Ovary (tissue), 7 donors: ENCODE measurements at regions not wholly inside any gene's neighbourhood (a gene's known extent, or its start where the extent isn't known, plus 50 kb on each side); places are given as distances from the start of the nearest gene placed in this dataset.

Experiments used
- DNase-seq, 5 donors: peaks; one replicate each; pipeline ENCODE4 v3.0.0-alpha.2; 2019 to 2020
- H3K27ac ChIP-seq, 2 donors: fragments of 200-600 bp; one replicate each; pipeline versions ENCODE4 v1.5.1 to v1.8.0; 2019 to 2022
- H3K27me3 ChIP-seq: fragments of 200-600 bp; one replicate; pipeline ENCODE4 v1.8.0; 2022
- H3K36me3 ChIP-seq: fragments of 200-600 bp; sonication (generic); one replicate; pipeline ENCODE4 v1.5.1; 2019
- H3K4me1 ChIP-seq: one replicate; pipeline ENCODE4 v1.8.1; 2013; ENCODE audit warnings: mild to moderate bottlenecking, moderate library complexity; ENCODE audit not compliant: insufficient read depth
- H3K4me3 ChIP-seq: fragments of 200-600 bp; sonication (generic); one replicate; pipeline ENCODE4 v1.5.1; 2017
- H3K9me3 ChIP-seq, 2 donors: fragments of 200-600 bp in 1 of 2; sonication (generic) in 1 of 2; one replicate each; pipeline versions ENCODE4 v1.5.1 to v1.8.1; 2013 to 2019; ENCODE audit warnings: mild to moderate bottlenecking in 1 of 2, moderate library complexity in 1 of 2
- EP300 ChIP-seq: sonication (generic); formaldehyde crosslinking; IDR thresholded peaks from one replicate; pipeline ENCODE4 v1.6.1; 2017; ENCODE audit warnings: antibody characterized with exemption
- POLR2A ChIP-seq: fragments of 450-650 bp; IDR thresholded peaks from one replicate; pipeline ENCODE4 v1.6.1; 2017; ENCODE audit warnings: antibody characterized with exemption, mild to moderate bottlenecking, moderate library complexity
- WGBS, 3 donors: extraction: QIAGEN DNeasy Blood & Tissue Kit in 1 of 3; methylation state at CpG; one replicate each; pipeline versions ENCODE4 v1.1.5 to v1.1.7; 2013 to 2017; 5-methylcytosine and 5-hydroxymethylcytosine counted together
- intact Hi-C, 4 donors: fragments of 100-400 bp; cut with DNase I; formaldehyde crosslinking; loops; one replicate each; pipeline versions ENCODE4 v1.11.0 to v1.15.1; 2022 to 2023
- TF ChIP-seq, protein P1 (sequence below), 3 donors: fragments of 450-650 bp in 2 of 3; fragments of 200-600 bp in 1 of 3; IDR thresholded peaks; one replicate each; pipeline versions ENCODE4 v1.5.1 to v1.8.0; 2016 to 2022; ENCODE audit warnings: antibody characterized with exemption in 3 of 3, mild to moderate bottlenecking in 1 of 3
- donor health status: DM: no; HTN: no; CAD: no; lungs with moderate emphysema.
- donor health status: DM: no; HTN: no; CAD: no.
- donor health status: Bipolar disorder and iron deficiency.
- donor health status: DM: no; HTN: no; CAD: no.
- donor health status: DM: yes; HTN: yes; CAD: no.

DNA sequence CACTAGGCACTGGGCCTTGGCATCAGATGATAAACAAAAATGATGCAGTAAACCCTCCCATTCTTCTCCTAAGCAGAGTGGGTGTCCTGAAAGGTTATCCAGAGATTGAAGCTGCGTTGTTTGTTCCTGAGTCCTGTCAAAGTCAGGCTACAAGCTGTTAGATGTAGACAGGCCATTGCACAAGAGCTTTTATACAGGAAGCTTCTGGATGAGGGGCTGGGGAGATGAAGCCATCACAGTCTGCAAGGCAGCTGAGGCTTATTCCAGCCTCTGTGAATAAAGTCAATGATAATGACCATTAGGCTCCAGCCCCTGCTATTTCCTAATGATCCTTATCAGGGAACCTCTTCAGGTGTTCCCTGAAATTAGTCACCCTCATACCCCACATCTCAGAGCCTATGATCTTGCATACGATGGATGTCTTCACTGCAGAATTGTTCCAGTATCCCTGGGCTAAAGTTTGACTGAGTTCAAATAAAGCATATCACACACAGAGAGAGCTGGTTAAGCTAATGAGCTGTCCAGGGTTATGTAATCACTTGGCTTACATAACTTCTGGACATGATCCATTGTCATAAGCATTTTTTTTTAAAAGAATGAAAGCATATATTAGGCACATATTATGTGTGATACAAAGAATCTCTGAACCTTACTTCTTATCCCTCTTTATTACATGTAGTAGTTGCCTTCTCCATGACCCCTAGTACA lies 337.1 kb upstream of the OR4E1 start:
- H3K9me3 ChIP-seq, result no peaks in the 10 kb centered on the region
- DNase-seq, result no peak
- no peaks in the 10 kb centered on the region for H3K27me3 ChIP-seq
- no peak overlapping the region for H3K27ac ChIP-seq
- no peak overlapping the region for H3K4me3 ChIP-seq
- intact Hi-C loops, result loop anchor here in 1 of 4 donors (5.0 kb wide), 1 partner anchor 97 kb away; no protein-coding TSS in a partner anchor
- H3K4me1 ChIP-seq, result no peaks in the 10 kb centered on the region
- H3K36me3 ChIP-seq, result no peaks in the 10 kb centered on the region
- no peak for TF ChIP-seq POLR2A
- WGBS, 3 donors, result 68 to 69% (median 68%) methylated on average over 2 of the region's 2 CpGs

DNA sequence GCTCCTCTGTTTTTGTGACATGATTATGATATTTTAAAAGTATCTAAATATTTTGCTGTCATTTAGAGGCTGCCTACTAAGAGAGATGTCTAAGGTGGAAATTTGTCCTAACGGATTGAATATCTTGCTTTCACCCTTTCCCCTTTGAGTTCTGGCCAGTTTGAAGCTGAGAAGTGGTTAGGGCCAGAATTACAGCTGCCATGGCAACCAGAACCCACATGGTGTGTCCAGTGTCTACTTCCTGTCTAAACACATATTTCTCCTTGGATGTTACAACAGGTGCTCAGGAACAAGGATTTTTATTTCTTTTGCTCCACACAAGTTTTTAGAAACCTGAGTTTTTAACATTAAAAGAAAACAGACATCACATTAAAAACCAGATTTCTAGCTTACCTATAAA lies 335.1 kb upstream of the OR4E1 start:
- DNase-seq, result no peak
- no peak overlapping the region for H3K27ac ChIP-seq
- intact Hi-C loops, result no loop called here
- H3K4me3 ChIP-seq, result no peak overlapping the region
- TF ChIP-seq, protein P1, sequence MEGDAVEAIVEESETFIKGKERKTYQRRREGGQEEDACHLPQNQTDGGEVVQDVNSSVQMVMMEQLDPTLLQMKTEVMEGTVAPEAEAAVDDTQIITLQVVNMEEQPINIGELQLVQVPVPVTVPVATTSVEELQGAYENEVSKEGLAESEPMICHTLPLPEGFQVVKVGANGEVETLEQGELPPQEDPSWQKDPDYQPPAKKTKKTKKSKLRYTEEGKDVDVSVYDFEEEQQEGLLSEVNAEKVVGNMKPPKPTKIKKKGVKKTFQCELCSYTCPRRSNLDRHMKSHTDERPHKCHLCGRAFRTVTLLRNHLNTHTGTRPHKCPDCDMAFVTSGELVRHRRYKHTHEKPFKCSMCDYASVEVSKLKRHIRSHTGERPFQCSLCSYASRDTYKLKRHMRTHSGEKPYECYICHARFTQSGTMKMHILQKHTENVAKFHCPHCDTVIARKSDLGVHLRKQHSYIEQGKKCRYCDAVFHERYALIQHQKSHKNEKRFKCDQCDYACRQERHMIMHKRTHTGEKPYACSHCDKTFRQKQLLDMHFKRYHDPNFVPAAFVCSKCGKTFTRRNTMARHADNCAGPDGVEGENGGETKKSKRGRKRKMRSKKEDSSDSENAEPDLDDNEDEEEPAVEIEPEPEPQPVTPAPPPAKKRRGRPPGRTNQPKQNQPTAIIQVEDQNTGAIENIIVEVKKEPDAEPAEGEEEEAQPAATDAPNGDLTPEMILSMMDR (IDR thresholded peaks at IDR 0.05), result no peak
- WGBS, 3 donors, result 29 to 40% (median 31%) methylated on average over 1 of the region's 1 CpG
- no peaks in the 10 kb centered on the region for H3K36me3 ChIP-seq
- H3K9me3 ChIP-seq, result no peaks in the 10 kb centered on the region
- no peaks in the 10 kb centered on the region for H3K4me1 ChIP-seq
- H3K27me3 ChIP-seq, result no peaks in the 10 kb centered on the region

DNA sequence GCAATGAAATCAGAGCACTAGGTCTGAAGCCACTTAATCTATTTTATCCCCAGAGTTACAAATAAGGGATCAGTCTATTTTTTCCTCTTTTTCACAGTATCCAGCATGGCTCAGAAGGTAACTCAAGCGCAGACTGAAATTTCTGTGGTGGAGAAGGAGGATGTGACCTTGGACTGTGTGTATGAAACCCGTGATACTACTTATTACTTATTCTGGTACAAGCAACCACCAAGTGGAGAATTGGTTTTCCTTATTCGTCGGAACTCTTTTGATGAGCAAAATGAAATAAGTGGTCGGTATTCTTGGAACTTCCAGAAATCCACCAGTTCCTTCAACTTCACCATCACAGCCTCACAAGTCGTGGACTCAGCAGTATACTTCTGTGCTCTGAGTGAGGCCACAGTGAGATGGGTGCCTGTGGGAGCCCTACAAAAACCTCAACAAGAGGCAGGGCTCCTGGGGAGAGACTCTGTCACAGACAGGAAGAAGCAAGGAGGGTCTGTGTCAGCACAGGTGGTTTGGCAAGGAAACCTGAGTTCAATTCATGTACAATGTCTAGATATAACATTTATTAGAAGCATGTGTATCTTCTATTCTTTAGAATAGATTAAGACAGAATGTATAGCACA lies 334.3 kb upstream of the OR4E1 start:
- no peak overlapping the region for H3K4me3 ChIP-seq
- WGBS, 3 donors, result 83 to 89% (median 87%) methylated on average over 6 of the region's 6 CpGs
- H3K4me1 ChIP-seq, result no peaks in the 10 kb centered on the region
- H3K9me3 ChIP-seq, result no peaks in the 10 kb centered on the region
- no peak for DNase-seq
- TF ChIP-seq, protein P1 (IDR thresholded peaks at IDR 0.05), result no peak
- TF ChIP-seq POLR2A (no peak), EP300 (no peak)
- intact Hi-C loops, result no loop called here
- H3K27me3 ChIP-seq, result no peaks in the 10 kb centered on the region
- no peak overlapping the region for H3K27ac ChIP-seq
- H3K36me3 ChIP-seq, result no peaks in the 10 kb centered on the region

DNA sequence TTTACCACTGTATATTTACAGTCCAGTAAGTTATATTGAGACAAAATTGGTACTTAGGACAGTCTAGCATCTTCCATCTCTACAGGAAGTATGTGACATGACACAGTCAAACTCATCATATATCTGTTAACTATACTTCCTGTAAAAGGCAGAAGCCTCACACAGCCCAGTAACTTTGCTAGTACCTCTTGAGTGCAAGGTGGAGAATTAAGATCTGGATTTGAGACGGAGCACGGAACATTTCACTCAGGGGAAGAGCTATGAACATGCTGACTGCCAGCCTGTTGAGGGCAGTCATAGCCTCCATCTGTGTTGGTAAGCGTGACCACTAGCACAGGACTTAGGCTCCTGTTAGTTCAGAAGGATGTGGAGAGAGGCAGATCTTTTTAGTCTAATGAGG lies 333.7 kb upstream of the OR4E1 start:
- WGBS, 3 donors, result 91 to 95% (median 93%) methylated on average over 3 of the region's 3 CpGs
- Histone ChIP-seq H3K27me3 (no peaks in the 10 kb centered on the region), H3K4me3 (no peak overlapping the region), H3K36me3 (no peaks in the 10 kb centered on the region), H3K27ac (no peak overlapping the region), H3K4me1 (no peaks in the 10 kb centered on the region), H3K9me3 (no peaks in the 10 kb centered on the region)
- intact Hi-C loops, result no loop called here
- DNase-seq, result no peak
- TF ChIP-seq POLR2A, result no peak
- no peak for TF ChIP-seq EP300

DNA sequence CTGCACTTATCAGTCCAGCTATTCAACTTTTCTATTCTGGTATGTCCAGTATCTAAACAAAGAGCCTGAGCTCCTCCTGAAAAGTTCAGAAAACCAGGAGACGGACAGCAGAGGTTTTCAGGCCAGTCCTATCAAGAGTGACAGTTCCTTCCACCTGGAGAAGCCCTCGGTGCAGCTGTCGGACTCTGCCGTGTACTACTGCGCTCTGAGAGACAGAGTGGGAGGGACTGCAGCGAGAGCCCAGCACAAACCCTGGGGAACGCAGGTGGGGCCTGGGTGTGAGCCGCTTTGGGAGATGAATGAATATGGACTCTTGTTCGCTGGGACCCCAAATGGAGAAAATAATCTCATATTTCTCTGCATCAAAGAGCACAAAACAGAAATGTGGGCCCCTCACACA lies 329.8 kb upstream of the OR4E1 start:
- 84 to 86% (median 85%) methylated on average over 9 of the region's 9 CpGs for WGBS, 3 donors
- Histone ChIP-seq H3K27me3 (no peaks in the 10 kb centered on the region), H3K9me3 (no peaks in the 10 kb centered on the region), H3K36me3 (no peaks in the 10 kb centered on the region), H3K4me1 (no peaks in the 10 kb centered on the region), H3K4me3 (no peak overlapping the region), H3K27ac (no peak overlapping the region)
- no peak for DNase-seq
- intact Hi-C loops, result no loop called here
- TF ChIP-seq POLR2A (no peak), EP300 (no peak)
- TF ChIP-seq, protein P1 (IDR thresholded peaks at IDR 0.05), result no peak
